OCI-LY7 (cell line): ENCODE measurements at regions not wholly inside any gene's neighbourhood (a gene's known extent, or its start where the extent isn't known, plus 50 kb on each side); places are given as distances from the start of the nearest gene placed in this dataset.

Source experiments
- CTCF ChIP-seq: fragments of 200-600 bp; sonication (generic); conservative IDR thresholded peaks from 2 replicates; pipeline ENCODE4 v1.5.1; 2014; ENCODE audit warnings: mild to moderate bottlenecking, antibody characterized with exemption, low read length, moderate library complexity, mixed read lengths
- EZH2phosphoT487 ChIP-seq: fragments of 200-600 bp; sonication (generic); IDR thresholded peaks from 2 replicates; pipeline ENCODE4 v1.6.1; 2018; ENCODE audit warnings: low read depth, borderline replicate concordance, mild to moderate bottlenecking, mixed run types, antibody characterized with exemption, low read length, moderate library complexity, mixed read lengths

- no peak for TF ChIP-seq CTCF
- no peak for TF ChIP-seq EZH2phosphoT487
These were observed 1020.7 kb upstream of the GOT2 start for GRCh38 chr16:59754854-59755253.
